ENCODE measurements at regions not wholly inside any gene's neighbourhood (a gene's known extent, or its start where the extent isn't known, plus 50 kb on each side); places are given as distances from the start of the nearest gene placed in this dataset.

GRCh38 chr21:35113064-35113463 lies 64.0 kb upstream of the RUNX1 start:
- Mint-ChIP-seq H3K36me3 (peaks cover 2% of the 10 kb centered on the region), H3K9me3 (no peaks in the 10 kb centered on the region), H3K27me3 (no peaks in the 10 kb centered on the region), H3K4me3 (no peak overlapping the region), H3K27ac (no peak overlapping the region), H3K4me1 (peaks cover 7% of the 10 kb centered on the region)

GRCh38 chr21:35111321-35111930 lies 62.3 kb upstream of the RUNX1 start:
- no peak overlapping the region for H3K27ac Mint-ChIP-seq
- no peaks in the 10 kb centered on the region for H3K27me3 Mint-ChIP-seq
- peaks cover 7% of the 10 kb centered on the region for H3K4me1 Mint-ChIP-seq
- peaks cover 2% of the 10 kb centered on the region for H3K36me3 Mint-ChIP-seq
- H3K4me3 Mint-ChIP-seq: no peak overlapping the region
- H3K9me3 Mint-ChIP-seq: no peaks in the 10 kb centered on the region

GRCh38 chr21:35108887-35109286 lies 59.8 kb upstream of the RUNX1 start:
- Mint-ChIP-seq H3K27ac (no peak overlapping the region), H3K36me3 (peaks cover 2% of the 10 kb centered on the region), H3K4me3 (no peak overlapping the region), H3K27me3 (no peaks in the 10 kb centered on the region), H3K9me3 (no peaks in the 10 kb centered on the region), H3K4me1 (peaks cover 7% of the 10 kb centered on the region)

GRCh38 chr21:35107520-35107919 lies 58.4 kb upstream of the RUNX1 start:
- H3K27me3 Mint-ChIP-seq: no peaks in the 10 kb centered on the region
- no peaks in the 10 kb centered on the region for H3K9me3 Mint-ChIP-seq
- H3K27ac Mint-ChIP-seq: no peak overlapping the region
- H3K4me3 Mint-ChIP-seq: no peak overlapping the region
- H3K36me3 Mint-ChIP-seq: no peaks in the 10 kb centered on the region
- no peaks in the 10 kb centered on the region for H3K4me1 Mint-ChIP-seq

GRCh38 chr21:35106246-35106835 lies 57.2 kb upstream of the RUNX1 start:
- H3K9me3 Mint-ChIP-seq: no peaks in the 10 kb centered on the region
- no peak overlapping the region for H3K27ac Mint-ChIP-seq
- H3K4me3 Mint-ChIP-seq: no peak overlapping the region
- H3K36me3 Mint-ChIP-seq: no peaks in the 10 kb centered on the region
- H3K4me1 Mint-ChIP-seq: no peaks in the 10 kb centered on the region
- H3K27me3 Mint-ChIP-seq: no peaks in the 10 kb centered on the region

- H3K4me3 Mint-ChIP-seq: no peak overlapping the region
- H3K36me3 Mint-ChIP-seq: no peaks in the 10 kb centered on the region
- H3K9me3 Mint-ChIP-seq: no peaks in the 10 kb centered on the region
- no peaks in the 10 kb centered on the region for H3K4me1 Mint-ChIP-seq
- no peaks in the 10 kb centered on the region for H3K27me3 Mint-ChIP-seq
- no peak overlapping the region for H3K27ac Mint-ChIP-seq
These were observed 53.6 kb upstream of the RUNX1 start for GRCh38 chr21:35102488-35103371.

GRCh38 chr21:35100349-35100811 lies 51.3 kb upstream of the RUNX1 start:
- Mint-ChIP-seq H3K27ac (no peak overlapping the region), H3K4me1 (peaks cover 14% of the 10 kb centered on the region), H3K9me3 (no peaks in the 10 kb centered on the region), H3K4me3 (no peak overlapping the region), H3K27me3 (no peaks in the 10 kb centered on the region), H3K36me3 (no peaks in the 10 kb centered on the region)

- Mint-ChIP-seq H3K4me3 (no peak overlapping the region), H3K27me3 (no peaks in the 10 kb centered on the region), H3K36me3 (no peaks in the 10 kb centered on the region), H3K9me3 (no peaks in the 10 kb centered on the region), H3K27ac (no peak overlapping the region), H3K4me1 (peaks cover 14% of the 10 kb centered on the region)
These were observed 50.2 kb upstream of the RUNX1 start for GRCh38 chr21:35099310-35099709.

Measured in activated naive CD4-positive, alpha-beta T cell treated with anti-CD3 and anti-CD28 coated beads, Interleukin-2, amount 50 U/mL, for 24 hours (primary cell).